ENCODE measurements at regions not wholly inside any gene's neighbourhood (a gene's known extent, or its start where the extent isn't known, plus 50 kb on each side); places are given as distances from the start of the nearest gene placed in this dataset.

- no peak for TF ChIP-seq CTCF (conservative IDR thresholded peaks at IDR 0.05)
- Mint-ChIP-seq H3K27ac (no peak overlapping the region), H3K27me3 (peaks cover 45% of the 10 kb centered on the region), H3K4me3 (no peak overlapping the region), H3K9me3 (no peaks in the 10 kb centered on the region), H3K36me3 (no peaks in the 10 kb centered on the region), H3K4me1 (ENCODE audit: unreplicated experiment) (no peaks in the 10 kb centered on the region)
- DNase-seq (ENCODE audit: extremely low spot score, unreplicated experiment) = no peak
Measured at GRCh38 chr20:63082939-63083735, 76.4 kb upstream of the BHLHE23 start.

GRCh38 chr20:63082308-63082938 is 75.7 kb upstream of the BHLHE23 start:
- Mint-ChIP-seq H3K27me3 (peaks cover 45% of the 10 kb centered on the region), H3K36me3 (no peaks in the 10 kb centered on the region), H3K9me3 (no peaks in the 10 kb centered on the region), H3K4me1 (ENCODE audit: unreplicated experiment) (no peaks in the 10 kb centered on the region), H3K27ac (no peak overlapping the region), H3K4me3 (no peak overlapping the region)
- no peak for DNase-seq (ENCODE audit: extremely low spot score, unreplicated experiment)
- no peak for TF ChIP-seq CTCF (conservative IDR thresholded peaks at IDR 0.05)

GRCh38 chr20:63081831-63082230 is 75.1 kb upstream of the BHLHE23 start:
- no peaks in the 10 kb centered on the region for H3K36me3 Mint-ChIP-seq
- H3K9me3 Mint-ChIP-seq = no peaks in the 10 kb centered on the region
- H3K4me3 Mint-ChIP-seq = no peak overlapping the region
- no peak for DNase-seq (ENCODE audit: extremely low spot score, unreplicated experiment)
- H3K4me1 Mint-ChIP-seq (ENCODE audit: unreplicated experiment) = no peaks in the 10 kb centered on the region
- H3K27me3 Mint-ChIP-seq = peaks cover 46% of the 10 kb centered on the region
- no peak for TF ChIP-seq CTCF (conservative IDR thresholded peaks at IDR 0.05)
- H3K27ac Mint-ChIP-seq = no peak overlapping the region

- Mint-ChIP-seq H3K36me3 (no peaks in the 10 kb centered on the region), H3K27me3 (peaks cover 46% of the 10 kb centered on the region), H3K9me3 (no peaks in the 10 kb centered on the region), H3K27ac (no peak overlapping the region), H3K4me1 (ENCODE audit: unreplicated experiment) (no peaks in the 10 kb centered on the region), H3K4me3 (no peak overlapping the region)
- no peak for DNase-seq (ENCODE audit: extremely low spot score, unreplicated experiment)
- TF ChIP-seq CTCF (conservative IDR thresholded peaks at IDR 0.05) = no peak
Measured at GRCh38 chr20:63081351-63081750, 74.6 kb upstream of the BHLHE23 start.

GRCh38 chr20:63080811-63081210 is 74.0 kb upstream of the BHLHE23 start:
- H3K27me3 Mint-ChIP-seq = peaks cover 46% of the 10 kb centered on the region
- no peak overlapping the region for H3K4me3 Mint-ChIP-seq
- no peak for TF ChIP-seq CTCF (conservative IDR thresholded peaks at IDR 0.05)
- no peaks in the 10 kb centered on the region for H3K4me1 Mint-ChIP-seq (ENCODE audit: unreplicated experiment)
- no peaks in the 10 kb centered on the region for H3K9me3 Mint-ChIP-seq
- DNase-seq (ENCODE audit: extremely low spot score, unreplicated experiment) = no peak
- no peak overlapping the region for H3K27ac Mint-ChIP-seq
- no peaks in the 10 kb centered on the region for H3K36me3 Mint-ChIP-seq
